ENCODE measurements at regions not wholly inside any gene's neighbourhood (a gene's known extent, or its start where the extent isn't known, plus 50 kb on each side); places are given as distances from the start of the nearest gene placed in this dataset.

- TF ChIP-seq CTCF (IDR thresholded peaks at IDR 0.05) (no peak), POLR2A (IDR thresholded peaks at IDR 0.05) (no peak)
These were observed 290.0 kb upstream of the PTCHD4 start for GRCh38 chr6:48401016-48401415.
